Naive B cell (primary cell): ENCODE measurements at regions not wholly inside any gene's neighbourhood (a gene's known extent, or its start where the extent isn't known, plus 50 kb on each side); places are given as distances from the start of the nearest gene placed in this dataset.

Experiments
- ATAC-seq, 2 donors: fragments of 150-1000 bp; cut with Tn5 transposase; 2 replicates each; pipeline ENCODE4 v1.10.0; 2021; ENCODE audit warnings: low read depth in 2 of 2, mild to moderate bottlenecking in 2 of 2, moderate library complexity in 2 of 2
- DNase-seq: peaks from one replicate; pipeline ENCODE4 v3.0.0; 2022
- H3K27ac Mint-ChIP-seq, 6 donors: one replicate each; pipeline ENCODE4 v1.8.0; 2020 to 2022; ENCODE audit warnings: mild to moderate bottlenecking in 6 of 6, mixed read lengths in 6 of 6, moderate library complexity in 5 of 6, inconsistent platforms in 2 of 6
- H3K27me3 Mint-ChIP-seq, 3 donors: one replicate each; pipeline ENCODE4 v1.8.0; 2021 to 2022; ENCODE audit warnings: mixed read lengths in 3 of 3, mild to moderate bottlenecking in 1 of 3
- H3K36me3 Mint-ChIP-seq, 2 donors: one replicate each; pipeline ENCODE4 v1.8.0; 2020 to 2022; ENCODE audit warnings: mixed read lengths in 2 of 2, inconsistent platforms in 1 of 2, mild to moderate bottlenecking in 1 of 2
- H3K4me1 Mint-ChIP-seq, 3 donors: one replicate each; pipeline ENCODE4 v1.8.0; 2020 to 2022; ENCODE audit warnings: mixed read lengths in 3 of 3, inconsistent platforms in 1 of 3, mild to moderate bottlenecking in 1 of 3, moderate library complexity in 1 of 3
- H3K4me3 Mint-ChIP-seq, 8 donors: one replicate each; pipeline ENCODE4 v1.8.0; 2020 to 2022; ENCODE audit warnings: mild to moderate bottlenecking in 8 of 8, mixed read lengths in 8 of 8, moderate library complexity in 8 of 8, inconsistent platforms in 2 of 8
- H3K9me3 Mint-ChIP-seq, 7 donors: one replicate each; pipeline ENCODE4 v1.8.0; 2020 to 2022; ENCODE audit warnings: mixed read lengths in 7 of 7, mild to moderate bottlenecking in 5 of 7, inconsistent platforms in 2 of 7, moderate library complexity in 1 of 7

DNA sequence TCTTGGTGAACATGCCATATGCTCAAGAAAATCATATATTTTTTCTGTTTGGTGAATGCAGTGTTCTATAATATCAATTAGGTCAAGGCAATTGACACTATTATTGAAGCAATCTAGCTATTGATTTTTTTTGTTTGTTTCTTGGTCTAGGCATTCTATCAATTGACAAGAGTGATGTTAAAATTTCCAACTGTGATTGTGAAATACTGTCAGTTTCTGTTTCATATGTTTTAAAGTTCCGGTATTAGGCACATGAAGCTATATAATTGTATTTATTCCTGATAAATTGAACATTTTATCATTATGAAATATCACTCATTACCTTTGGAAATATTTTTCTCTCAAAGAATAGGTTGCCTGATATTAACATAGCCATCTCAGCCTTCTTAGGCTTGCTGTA lies 653.4 kb downstream of the HDGFL1 start:
- Mint-ChIP-seq H3K27ac (no peak overlapping the region), H3K4me3 (no peak overlapping the region), H3K27me3 (no peaks in the 10 kb centered on the region)

DNA sequence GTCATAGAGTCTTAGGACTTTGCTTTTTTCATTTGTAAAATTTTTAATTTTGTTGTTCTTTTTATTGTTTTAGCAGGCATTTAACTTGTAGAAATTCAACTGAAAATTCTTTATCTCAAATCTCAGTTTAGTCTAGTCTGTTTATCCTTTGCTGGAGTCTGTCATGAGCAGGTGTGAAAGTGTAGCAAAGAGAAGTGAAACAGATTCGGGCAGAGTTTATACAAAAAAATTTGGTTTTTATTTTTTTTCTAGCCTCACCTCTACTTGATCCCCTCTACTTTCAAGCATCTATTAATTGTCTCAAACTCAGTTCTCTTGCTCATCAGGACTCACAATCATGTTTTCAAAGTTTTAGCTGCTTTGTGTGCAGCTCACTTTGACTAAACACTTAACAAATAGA lies 655.2 kb downstream of the HDGFL1 start:
- no peaks in the 10 kb centered on the region for H3K4me1 Mint-ChIP-seq
- ATAC-seq (no peak), DNase-seq (no peak)
- H3K4me3 Mint-ChIP-seq, result no peak overlapping the region
- peaks cover 0 to 5% of the 10 kb centered on the region in 2 donors for H3K36me3 Mint-ChIP-seq
- H3K27ac Mint-ChIP-seq, result no peak overlapping the region
- H3K27me3 Mint-ChIP-seq, result no peaks in the 10 kb centered on the region
- peaks cover 5 to 45% (median 13%) of the 10 kb centered on the region in 7 donors for H3K9me3 Mint-ChIP-seq

More for the DNA sequence above, 653.4 kb downstream of the HDGFL1 start:
- Mint-ChIP-seq H3K4me1 (no peaks in the 10 kb centered on the region), H3K9me3 (peaks cover 5 to 37% (median 10%) of the 10 kb centered on the region in 7 donors), H3K36me3 (peaks cover 0 to 5% of the 10 kb centered on the region in 2 donors)
- ATAC-seq, result no peak
- no peak for DNase-seq

GRCh38 chr6:23228439-23229024 lies 659.2 kb downstream of the HDGFL1 start:
- no peak overlapping the region for H3K27ac Mint-ChIP-seq
- no peaks in the 10 kb centered on the region for H3K27me3 Mint-ChIP-seq
- peaks cover 5 to 39% (median 13%) of the 10 kb centered on the region in 7 donors for H3K9me3 Mint-ChIP-seq
- ATAC-seq, result no peak
- DNase-seq, result no peak
- H3K4me1 Mint-ChIP-seq, result no peaks in the 10 kb centered on the region
- H3K36me3 Mint-ChIP-seq, result peaks cover 0 to 5% of the 10 kb centered on the region in 2 donors
- no peak overlapping the region for H3K4me3 Mint-ChIP-seq

- no peaks in the 10 kb centered on the region for H3K27me3 Mint-ChIP-seq
- ATAC-seq (no peak), DNase-seq (no peak)
- H3K9me3 Mint-ChIP-seq, result peaks cover 0 to 4% (median 0%) of the 10 kb centered on the region in 7 donors
- no peaks in the 10 kb centered on the region for H3K36me3 Mint-ChIP-seq
- no peak overlapping the region for H3K27ac Mint-ChIP-seq
- H3K4me1 Mint-ChIP-seq, result no peaks in the 10 kb centered on the region
- no peak overlapping the region for H3K4me3 Mint-ChIP-seq
These were observed 674.5 kb downstream of the HDGFL1 start for GRCh38 chr6:23243854-23244253.

DNA sequence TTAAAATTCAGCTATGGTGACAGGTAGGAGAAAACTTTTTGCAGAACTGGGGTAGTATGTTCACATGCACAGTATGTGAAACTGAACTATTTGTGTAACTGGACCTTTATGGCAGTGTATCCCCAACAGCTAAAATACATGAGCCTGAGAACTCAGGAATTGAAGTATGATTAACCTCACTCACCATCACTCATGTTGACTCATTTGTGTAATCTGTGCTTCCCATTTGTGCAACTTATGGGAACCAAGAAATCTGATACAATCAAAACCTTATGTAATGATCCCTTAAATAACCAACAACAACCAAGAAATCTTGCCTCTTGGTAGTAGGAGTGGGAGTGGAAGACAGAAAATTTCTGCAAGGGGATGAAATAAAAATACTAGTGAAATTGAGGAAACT lies 674.9 kb downstream of the HDGFL1 start:
- ATAC-seq (no peak), DNase-seq (no peak)
- Mint-ChIP-seq H3K27ac (no peak overlapping the region), H3K4me3 (no peak overlapping the region), H3K36me3 (no peaks in the 10 kb centered on the region), H3K27me3 (no peaks in the 10 kb centered on the region), H3K9me3 (peaks cover 0 to 4% (median 0%) of the 10 kb centered on the region in 7 donors), H3K4me1 (no peaks in the 10 kb centered on the region)

DNA sequence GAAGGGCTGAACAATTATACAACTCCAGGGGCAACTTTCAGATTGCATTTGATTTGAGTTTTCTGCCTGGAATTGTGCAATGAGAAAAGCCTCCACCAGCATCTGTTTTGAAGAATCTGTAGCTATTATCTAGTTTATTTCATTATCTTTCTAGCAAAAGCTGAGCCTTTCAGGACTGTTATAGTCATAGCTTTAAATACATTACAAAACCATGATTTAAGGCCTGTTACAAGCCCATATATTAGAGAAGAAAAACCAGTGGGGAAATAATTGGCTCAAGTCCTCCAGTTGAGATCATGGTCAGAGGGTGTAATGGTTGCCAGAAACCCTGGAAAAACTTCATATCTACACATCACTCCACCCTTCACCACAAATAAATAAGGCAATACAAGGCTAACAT lies 676.2 kb downstream of the HDGFL1 start:
- no peak for DNase-seq
- peaks cover 0 to 4% (median 0%) of the 10 kb centered on the region in 7 donors for H3K9me3 Mint-ChIP-seq
- H3K36me3 Mint-ChIP-seq, result no peaks in the 10 kb centered on the region
- no peak overlapping the region for H3K27ac Mint-ChIP-seq
- H3K4me1 Mint-ChIP-seq, result no peaks in the 10 kb centered on the region
- H3K27me3 Mint-ChIP-seq, result no peaks in the 10 kb centered on the region
- no peak overlapping the region for H3K4me3 Mint-ChIP-seq
- no peak for ATAC-seq

GRCh38 chr6:23246896-23247295 lies 677.5 kb downstream of the HDGFL1 start:
- ATAC-seq (no peak), DNase-seq (no peak)
- Mint-ChIP-seq H3K9me3 (peaks cover 0 to 5% (median 0%) of the 10 kb centered on the region in 7 donors), H3K36me3 (no peaks in the 10 kb centered on the region), H3K4me3 (no peak overlapping the region), H3K27ac (no peak overlapping the region), H3K4me1 (no peaks in the 10 kb centered on the region), H3K27me3 (no peaks in the 10 kb centered on the region)

DNA sequence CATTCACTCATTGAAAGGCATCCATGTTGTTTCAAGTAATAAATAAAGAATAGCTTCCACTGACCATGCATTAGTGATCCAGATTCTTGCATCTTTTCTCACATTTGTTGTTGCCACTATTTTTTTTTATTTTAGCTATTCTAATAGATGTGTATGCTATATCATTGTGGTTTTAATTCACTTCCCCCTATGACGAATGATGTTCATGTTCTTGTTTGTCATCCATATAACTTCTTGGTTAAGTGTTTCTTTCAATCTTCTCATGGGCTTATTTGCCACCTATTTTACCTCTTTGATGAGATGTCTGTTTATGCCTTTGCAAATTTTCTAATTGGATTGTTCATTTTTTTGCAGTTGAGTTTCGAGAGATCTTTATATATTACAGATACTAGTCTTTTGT lies 681.2 kb downstream of the HDGFL1 start:
- Mint-ChIP-seq H3K27me3 (no peaks in the 10 kb centered on the region), H3K9me3 (peaks cover 3 to 21% (median 11%) of the 10 kb centered on the region in 7 donors), H3K27ac (no peak overlapping the region), H3K36me3 (no peaks in the 10 kb centered on the region), H3K4me3 (no peak overlapping the region), H3K4me1 (no peaks in the 10 kb centered on the region)
- ATAC-seq, result no peak
- DNase-seq, result no peak

- H3K27me3 Mint-ChIP-seq, result no peaks in the 10 kb centered on the region
- H3K4me1 Mint-ChIP-seq, result no peaks in the 10 kb centered on the region
- DNase-seq (no peak), ATAC-seq (no peak)
- no peak overlapping the region for H3K4me3 Mint-ChIP-seq
- H3K27ac Mint-ChIP-seq, result no peak overlapping the region
- peaks cover 7 to 35% (median 11%) of the 10 kb centered on the region in 7 donors for H3K9me3 Mint-ChIP-seq
- peaks cover 4 to 8% of the 10 kb centered on the region in 2 donors for H3K36me3 Mint-ChIP-seq
These were observed 693.5 kb downstream of the HDGFL1 start for GRCh38 chr6:23262864-23263263.

DNA sequence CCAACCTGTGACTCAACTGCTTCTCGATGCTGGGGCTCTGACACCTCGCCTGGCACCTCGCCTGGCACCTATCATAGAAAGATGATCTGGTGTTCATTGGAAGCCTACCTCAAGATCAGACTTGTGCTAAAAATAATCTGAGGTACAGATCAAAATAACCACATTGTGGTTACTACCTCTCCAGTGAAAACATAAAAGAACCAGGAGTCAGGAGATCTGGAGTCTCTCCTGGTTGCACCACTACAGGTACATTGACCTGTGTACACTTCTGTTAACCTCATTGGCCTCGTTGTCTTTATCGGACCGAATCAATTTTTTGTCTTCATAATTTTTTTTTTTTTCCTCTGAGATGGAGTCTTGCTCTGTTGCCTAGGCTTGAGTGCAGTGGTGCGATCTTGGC lies 695.9 kb downstream of the HDGFL1 start:
- no peak for DNase-seq
- Mint-ChIP-seq H3K4me3 (no peak overlapping the region), H3K36me3 (peaks cover 4 to 5% of the 10 kb centered on the region in 2 donors), H3K9me3 (peaks cover 3 to 20% (median 8%) of the 10 kb centered on the region in 7 donors), H3K27me3 (no peaks in the 10 kb centered on the region), H3K4me1 (no peaks in the 10 kb centered on the region), H3K27ac (no peak overlapping the region)
- ATAC-seq, result no peak

DNA sequence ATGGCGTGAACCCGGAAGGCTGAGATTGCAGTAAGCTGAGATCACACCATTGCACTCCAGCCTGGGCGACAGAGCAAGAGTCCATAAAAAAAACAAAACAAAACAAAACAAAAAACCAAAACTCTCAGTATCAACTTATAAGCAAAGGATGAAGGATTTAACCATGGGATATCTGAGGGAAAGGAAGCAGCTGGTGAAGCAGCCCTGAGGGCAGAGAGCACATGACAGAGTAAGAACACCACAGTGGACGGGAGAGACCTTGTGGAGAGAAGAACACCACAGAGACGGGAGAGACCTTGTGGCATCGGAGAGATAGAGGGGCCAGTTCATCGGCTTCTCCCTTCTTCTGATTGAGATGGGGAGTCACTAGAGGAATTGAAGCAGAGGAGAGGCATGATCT lies 697.2 kb downstream of the HDGFL1 start:
- ATAC-seq (no peak), DNase-seq (no peak)
- H3K27me3 Mint-ChIP-seq, result no peaks in the 10 kb centered on the region
- peaks cover 0 to 10% (median 2%) of the 10 kb centered on the region in 7 donors for H3K9me3 Mint-ChIP-seq
- H3K4me1 Mint-ChIP-seq, result no peaks in the 10 kb centered on the region
- no peak overlapping the region for H3K27ac Mint-ChIP-seq
- H3K36me3 Mint-ChIP-seq, result no peaks in the 10 kb centered on the region
- no peak overlapping the region for H3K4me3 Mint-ChIP-seq

DNA sequence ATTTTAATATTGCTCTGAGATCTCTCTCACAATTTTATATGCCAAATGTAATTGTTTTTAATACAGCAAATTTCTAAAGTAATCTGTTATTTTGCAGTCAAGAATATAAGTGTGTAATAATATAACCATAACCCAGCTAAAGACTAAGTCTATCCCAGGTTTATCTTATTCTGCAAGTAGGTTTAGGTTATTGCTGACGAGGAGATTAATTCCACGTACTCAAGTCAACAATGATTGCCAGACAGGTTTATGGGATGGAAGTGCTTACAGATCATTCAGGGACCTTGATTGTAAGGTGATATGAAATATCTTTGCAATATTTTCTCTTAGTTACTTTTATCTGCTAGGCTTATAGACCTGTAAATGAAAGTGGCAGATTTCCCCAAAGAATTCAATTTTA lies 698.3 kb downstream of the HDGFL1 start:
- no peak for ATAC-seq
- no peaks in the 10 kb centered on the region for H3K36me3 Mint-ChIP-seq

DNA sequence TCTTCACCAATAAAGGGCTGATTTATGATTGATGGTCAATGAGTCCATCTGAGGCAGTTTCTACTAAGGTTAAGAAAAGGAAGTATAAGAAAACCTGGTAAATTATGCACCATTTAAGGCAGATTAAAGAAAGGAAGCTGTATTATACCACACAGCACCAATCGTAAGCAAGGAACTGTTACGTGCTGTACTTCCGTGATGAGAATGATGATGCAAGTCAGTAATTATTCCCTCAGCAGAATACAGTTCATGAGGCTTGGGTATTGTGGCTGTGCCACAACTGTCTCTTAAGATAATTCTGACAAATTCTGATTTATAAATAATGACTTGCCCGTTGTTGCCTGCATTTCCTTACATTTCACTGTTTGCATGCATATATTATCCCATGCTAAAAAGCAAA lies 699.0 kb downstream of the HDGFL1 start:
- H3K4me3 Mint-ChIP-seq, result no peak overlapping the region
- H3K4me1 Mint-ChIP-seq, result no peaks in the 10 kb centered on the region
- no peaks in the 10 kb centered on the region for H3K27me3 Mint-ChIP-seq
- H3K36me3 Mint-ChIP-seq, result no peaks in the 10 kb centered on the region
- ATAC-seq (no peak), DNase-seq (no peak)
- no peak overlapping the region for H3K27ac Mint-ChIP-seq
- peaks cover 0 to 5% (median 0%) of the 10 kb centered on the region in 7 donors for H3K9me3 Mint-ChIP-seq

More for the DNA sequence above, 698.3 kb downstream of the HDGFL1 start:
- DNase-seq, result no peak
- Mint-ChIP-seq H3K4me3 (no peak overlapping the region), H3K27me3 (no peaks in the 10 kb centered on the region), H3K27ac (peak overlapping the region in 1 of 6 donors; percentile 26), H3K9me3 (peaks cover 0 to 5% (median 2%) of the 10 kb centered on the region in 7 donors), H3K4me1 (no peaks in the 10 kb centered on the region)

DNA sequence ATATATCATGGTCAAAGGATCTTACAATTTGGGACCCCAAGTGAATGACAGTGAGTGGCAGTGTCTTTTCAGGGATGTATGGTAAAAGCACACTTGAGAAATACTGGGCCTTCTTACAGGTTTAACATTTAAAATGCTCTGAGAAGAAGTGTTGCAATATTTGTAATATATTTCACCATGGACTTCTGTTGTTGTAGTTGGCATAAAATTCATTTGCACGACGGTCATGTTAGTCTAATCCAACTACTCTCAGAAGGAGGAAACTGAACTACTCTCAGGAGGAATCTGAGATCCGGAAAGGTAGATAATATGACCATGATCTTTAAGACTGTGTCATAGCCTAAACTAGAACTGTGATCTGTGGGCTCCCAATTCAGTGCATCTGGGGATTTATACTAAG lies 700.1 kb downstream of the HDGFL1 start:
- H3K36me3 Mint-ChIP-seq, result no peaks in the 10 kb centered on the region
- H3K27me3 Mint-ChIP-seq, result no peaks in the 10 kb centered on the region
- no peak overlapping the region for H3K4me3 Mint-ChIP-seq
- peaks cover 0 to 5% (median 0%) of the 10 kb centered on the region in 7 donors for H3K9me3 Mint-ChIP-seq
- ATAC-seq (no peak), DNase-seq (no peak)
- no peaks in the 10 kb centered on the region for H3K4me1 Mint-ChIP-seq
- H3K27ac Mint-ChIP-seq, result no peak overlapping the region

DNA sequence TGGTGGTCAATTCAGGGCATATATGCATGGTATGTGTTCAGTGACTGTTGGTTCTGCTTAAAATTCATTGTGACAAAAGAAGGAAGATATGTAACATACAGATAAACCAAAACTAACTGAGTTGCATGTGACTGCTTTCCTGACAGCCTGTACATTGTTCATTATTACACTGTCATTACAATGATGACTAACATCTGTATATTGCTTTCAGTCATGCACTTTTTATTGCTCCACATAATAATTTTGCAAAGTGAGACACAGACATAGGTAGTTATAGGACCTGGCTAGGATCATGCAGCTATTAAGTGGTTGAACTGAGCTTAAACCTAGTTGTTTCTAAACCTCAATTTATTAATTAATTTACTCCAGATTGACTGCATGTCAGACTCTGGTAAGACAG lies 703.2 kb downstream of the HDGFL1 start:
- Mint-ChIP-seq H3K4me3 (no peak overlapping the region), H3K36me3 (no peaks in the 10 kb centered on the region), H3K9me3 (peaks cover 0 to 2% (median 0%) of the 10 kb centered on the region in 7 donors), H3K27me3 (no peaks in the 10 kb centered on the region), H3K27ac (no peak overlapping the region), H3K4me1 (no peaks in the 10 kb centered on the region)
- DNase-seq, result no peak
- no peak for ATAC-seq
